Dedifferentiated amniotic fluid mesenchymal stem cell (primary cell): ENCODE measurements at regions not wholly inside any gene's neighbourhood (a gene's known extent, or its start where the extent isn't known, plus 50 kb on each side); places are given as distances from the start of the nearest gene placed in this dataset.

Experiments used
- DNase-seq: peaks from one replicate; pipeline ENCODE4 v3.0.0-alpha.2; 2016; ENCODE audit errors: extremely low spot score

DNA sequence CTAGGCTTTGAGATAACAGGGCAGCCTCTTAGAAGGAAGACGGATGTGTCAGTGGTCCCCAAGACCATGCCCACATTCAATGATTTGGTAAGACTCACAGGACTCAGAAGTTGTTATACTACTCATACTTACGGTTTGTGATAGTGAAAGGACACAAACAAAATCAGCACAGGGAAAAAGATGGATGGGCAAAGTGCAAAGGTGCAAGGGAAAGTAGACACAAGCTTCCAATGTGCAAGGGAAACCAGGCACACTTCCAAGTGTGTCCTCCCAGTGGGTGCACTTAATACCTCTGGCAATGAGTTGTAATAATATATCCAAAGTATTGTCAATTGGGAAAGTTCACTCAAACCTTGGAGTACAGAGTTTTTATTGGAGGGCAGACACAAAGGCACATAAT, 53.8 kb upstream of the VCX start:
- no peak for DNase-seq

DNA sequence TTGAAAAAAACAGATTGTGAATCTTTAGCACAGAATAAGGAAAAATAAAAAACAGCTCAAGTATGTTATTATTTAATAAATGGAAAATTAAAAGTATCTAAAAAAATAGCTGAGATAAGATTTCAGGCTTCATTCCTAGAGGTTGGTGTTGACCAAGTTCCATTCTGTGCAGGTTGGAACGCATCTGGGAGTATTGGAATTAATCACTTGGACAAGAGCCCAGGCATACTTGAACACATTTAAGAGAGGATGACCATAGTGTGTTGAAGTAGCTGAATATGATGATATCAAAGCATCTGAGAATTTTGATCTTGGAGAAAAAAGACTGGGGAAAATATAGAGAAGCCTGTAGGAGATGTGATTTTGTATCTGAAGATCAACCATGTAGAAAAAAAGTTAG, 54.6 kb upstream of the VCX start:
- no peak for DNase-seq

DNA sequence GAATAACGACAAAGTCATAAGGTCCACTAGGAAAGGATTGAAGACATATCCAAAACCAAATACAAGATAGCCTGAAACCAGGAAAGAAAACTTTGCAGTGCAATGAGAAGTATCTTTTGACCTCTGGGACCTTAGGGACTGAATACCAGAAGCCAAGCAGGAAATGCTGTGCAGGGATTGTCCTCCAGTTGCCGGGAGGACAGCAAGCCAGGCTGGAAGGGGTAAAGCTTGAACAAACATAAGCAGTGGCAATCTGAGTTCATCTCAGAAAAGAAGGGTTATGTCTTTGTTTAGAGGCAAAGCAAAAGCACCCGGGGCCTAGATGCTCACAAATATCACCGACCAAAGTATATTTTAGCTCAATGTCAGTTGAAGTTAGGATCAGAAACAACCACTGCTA, 55.3 kb upstream of the VCX start:
- DNase-seq, result no peak

DNA sequence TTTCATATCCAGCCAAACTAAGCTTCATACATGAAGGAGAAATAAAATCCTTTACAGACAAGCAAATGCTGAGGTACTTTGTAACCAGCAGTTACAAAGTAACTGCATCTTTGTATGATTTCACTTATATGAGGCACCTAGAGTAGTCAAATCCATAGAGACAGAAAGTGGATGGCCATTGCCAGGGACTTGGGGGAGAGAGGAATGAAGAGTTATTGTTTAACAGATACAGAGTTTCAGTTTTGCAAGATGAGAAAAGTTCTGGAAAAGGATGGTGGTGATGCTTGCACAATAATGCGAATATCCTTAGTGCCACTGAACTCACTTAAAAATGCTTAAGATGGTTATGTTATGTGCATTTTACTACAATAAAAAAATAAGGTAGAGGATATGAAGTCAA, 58.4 kb upstream of the VCX start:
- no peak for DNase-seq

DNA sequence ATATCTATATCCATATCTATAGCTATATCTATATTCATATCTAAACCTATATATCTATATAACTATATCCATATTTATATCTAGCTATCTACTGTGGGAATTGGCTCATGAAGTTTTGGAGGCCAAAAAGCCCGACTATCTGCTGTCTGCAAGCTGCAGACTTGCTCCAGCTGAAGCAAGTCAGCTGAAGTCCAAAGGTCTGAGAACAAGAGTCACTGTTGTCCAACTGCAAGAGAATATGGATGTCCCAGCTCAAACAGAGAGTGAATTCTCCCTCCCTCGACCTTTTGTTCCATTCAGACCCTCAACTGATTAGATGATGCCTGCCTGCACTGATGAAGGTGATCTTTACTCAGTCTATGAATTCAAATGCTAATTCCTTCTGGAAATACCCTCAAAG, 63.3 kb upstream of the VCX start:
- no peak for DNase-seq

DNA sequence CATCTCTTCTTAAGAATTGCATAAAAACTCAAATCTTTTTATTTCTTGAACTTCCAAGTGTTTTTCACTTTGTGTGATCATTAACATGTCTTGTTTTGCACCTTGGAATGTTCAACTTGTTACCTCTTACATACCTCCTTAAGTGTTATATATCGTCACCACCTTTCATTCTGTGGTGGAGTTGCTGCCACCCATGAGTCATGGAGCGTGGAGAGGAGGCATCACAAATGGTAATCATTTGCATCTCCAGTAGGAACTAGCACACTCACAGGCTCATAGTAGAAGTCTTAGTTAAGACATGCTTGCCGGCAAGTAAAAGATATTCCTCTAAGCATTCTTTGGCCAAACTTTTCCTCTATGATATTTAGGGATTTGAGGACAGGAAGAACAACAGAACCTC, 67.0 kb upstream of the VCX start:
- DNase-seq, result no peak

DNA sequence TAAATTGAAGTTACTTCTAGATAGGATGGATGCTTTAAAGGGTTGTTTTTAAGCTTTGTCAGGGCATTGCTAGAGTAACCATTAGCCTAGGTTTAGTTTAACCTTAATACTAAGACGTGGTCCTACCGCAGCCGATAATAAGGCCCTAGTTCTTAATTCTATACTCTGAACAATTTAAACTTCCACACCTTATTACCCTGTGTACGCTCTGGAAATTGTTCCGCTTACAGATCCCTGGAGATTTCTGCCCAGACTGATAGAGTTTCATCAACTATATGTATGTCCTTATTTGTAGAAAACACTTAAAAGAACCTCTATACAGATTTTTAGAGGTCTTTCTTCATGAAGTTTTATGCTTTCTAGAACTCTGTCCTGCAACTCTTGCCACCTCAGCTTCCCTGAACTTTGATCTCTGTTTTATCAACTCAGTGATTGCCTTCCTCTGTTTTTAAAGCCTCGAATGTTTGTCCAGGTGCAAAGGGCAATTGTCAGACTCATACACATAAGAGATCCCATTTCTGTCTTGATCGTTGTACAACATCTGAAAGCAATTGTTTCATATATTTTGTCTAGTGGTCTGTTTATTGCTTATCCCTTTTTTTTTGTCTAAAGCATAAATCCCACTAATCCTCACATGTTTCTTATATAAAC, 71.1 kb upstream of the VCX start:
- no peak for DNase-seq

DNA sequence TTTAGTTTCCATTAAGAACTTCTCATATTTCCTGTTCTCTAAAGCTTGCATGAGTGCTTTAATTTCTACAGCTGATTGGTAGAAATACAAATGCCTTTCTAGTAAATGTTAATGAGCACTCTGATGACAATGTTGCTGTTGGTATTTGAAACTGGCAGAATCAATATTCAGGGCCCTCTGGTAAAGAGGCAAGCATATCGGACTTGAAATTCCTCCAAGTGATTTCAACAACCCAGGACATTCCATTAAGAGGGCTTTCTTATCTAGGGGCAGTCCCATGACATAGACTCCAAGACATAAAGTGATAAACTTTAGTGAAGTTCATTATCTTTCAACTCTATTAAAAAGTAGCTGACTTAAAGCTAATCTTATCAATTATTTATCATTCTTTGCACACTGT, 83.1 kb upstream of the VCX start:
- DNase-seq, result no peak

DNA sequence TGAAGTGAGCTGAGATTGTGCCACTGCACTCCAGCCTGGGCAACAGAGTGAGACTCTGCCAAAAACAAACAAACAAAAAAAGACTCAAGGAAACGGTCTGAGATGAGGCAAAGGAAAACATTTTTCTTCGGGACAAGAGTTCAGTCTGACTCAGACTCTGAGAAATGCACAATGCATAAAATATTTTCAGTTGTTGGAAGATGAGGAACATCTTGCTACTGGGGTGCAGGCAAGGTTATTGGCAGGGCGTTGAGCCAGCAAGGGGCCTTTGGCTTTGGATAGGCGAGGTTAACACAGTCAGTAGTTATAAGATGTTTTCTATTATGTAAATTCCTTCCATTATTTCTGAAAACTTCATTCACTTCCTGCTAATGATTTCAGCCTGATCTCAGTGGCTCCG, 96.1 kb upstream of the VCX start:
- no peak for DNase-seq

DNA sequence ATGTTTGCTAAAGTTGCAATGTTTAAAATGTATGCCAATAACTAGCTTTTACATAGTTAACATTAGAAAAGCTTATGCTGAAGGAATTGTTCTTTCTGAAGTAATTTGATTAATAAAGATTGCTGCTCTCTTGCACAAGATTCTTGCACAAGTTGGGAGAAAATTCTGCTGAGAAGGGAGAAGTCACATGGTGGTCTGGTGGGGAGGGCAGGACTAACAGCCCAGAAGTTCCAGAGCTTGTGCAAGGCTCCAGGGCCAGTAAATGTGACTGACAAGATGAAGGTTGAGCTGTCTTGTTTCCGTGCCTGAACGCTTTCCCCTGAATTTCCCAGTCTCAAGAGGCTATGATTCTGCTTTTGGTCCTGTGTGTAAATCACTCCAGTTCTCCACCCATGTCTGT, 112.9 kb upstream of the VCX start:
- no peak for DNase-seq

DNA sequence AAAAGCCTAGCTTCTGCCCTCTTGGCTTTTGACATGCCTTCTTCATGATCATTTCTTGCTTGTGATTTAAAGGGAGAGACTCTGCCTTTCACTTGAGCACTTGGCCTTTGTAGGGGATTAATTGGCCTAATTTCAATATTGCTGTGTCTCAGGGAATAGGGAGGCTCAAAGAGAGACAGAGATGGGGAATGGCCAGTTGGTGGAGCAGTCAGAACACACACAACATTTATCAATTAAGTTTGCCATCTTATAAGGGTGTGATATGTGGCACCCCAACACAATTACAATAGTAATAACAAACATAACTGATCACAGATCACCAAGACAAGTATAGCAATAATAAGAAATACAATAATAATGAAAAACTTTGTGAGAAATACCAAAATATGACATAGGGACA, 122.5 kb upstream of the VCX start:
- no peak for DNase-seq

DNA sequence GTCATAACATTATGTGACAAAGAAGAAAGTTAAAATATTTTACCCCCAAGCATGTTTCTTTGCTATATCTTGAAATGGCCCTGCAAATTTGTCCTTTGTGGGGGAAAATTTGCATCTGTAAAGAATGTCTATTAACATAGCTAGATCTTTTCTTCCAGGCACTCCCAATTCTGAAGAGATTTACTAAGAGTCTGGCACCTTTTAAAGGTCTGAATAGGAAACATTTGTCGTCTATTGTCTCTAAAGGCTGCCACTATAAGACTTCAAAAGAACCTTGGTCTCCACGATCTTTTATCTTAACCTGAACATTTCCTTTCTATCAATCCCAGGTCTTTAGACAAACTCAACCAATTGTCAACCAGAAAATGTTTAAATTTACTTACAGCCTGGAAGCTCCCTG, 128.6 kb upstream of the VCX start:
- no peak for DNase-seq

DNA sequence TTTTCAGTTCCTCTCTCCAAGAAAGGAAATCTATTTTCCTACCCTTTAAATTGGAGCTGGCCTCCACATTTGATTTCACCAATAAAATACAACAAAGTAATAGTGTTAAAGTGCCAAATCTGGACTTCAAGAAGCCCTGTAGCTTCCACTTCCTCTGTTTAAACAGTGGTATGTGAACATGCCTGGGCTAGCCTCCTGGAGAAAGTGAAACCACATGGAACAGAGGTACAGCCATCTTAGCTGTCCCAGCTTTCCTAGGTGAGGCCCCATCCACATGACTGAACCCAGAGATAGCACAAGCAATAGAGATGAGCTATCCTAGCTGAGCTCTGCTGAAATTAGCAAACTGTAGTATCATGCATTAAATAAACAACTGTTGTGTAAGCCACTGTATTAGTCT, 131.8 kb upstream of the VCX start:
- DNase-seq, result no peak

DNA sequence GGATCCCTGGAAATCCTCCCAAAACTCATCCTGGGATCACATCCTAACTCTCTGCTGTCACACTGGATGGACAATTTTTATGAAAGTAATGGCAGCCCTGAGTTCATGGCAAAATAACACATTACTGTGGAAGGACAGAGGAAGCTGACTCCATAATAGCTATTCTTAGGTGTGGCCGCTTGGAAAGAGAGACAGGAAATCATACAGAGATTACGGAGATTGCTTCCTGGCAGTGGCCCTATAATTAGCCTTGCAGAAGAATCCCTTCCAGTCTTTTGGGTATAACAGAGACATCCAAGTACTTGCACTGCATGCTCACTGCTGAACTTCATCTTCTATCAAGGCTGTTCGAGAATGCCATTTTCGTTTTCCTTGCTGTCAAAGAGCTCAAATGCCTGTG, 133.1 kb upstream of the VCX start:
- no peak for DNase-seq

DNA sequence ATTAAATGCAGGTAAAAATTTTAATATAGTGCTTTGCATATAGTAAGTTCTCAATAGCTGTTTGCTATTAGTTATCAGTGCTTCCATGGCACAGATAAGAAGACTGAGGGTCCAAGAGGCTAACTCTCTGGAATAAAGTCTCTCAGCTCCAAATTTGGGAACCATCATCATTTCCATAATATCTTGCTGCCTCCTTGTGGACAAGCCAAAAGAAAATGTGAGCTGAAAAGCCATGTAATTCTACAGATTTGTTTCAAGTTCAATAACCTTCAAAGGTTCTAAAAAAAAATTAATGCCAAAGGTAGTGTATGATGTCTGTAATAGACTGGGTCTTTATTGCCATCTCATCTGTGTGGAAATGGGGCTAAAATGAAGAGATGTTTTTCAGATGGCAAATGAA, 136.9 kb upstream of the VCX start:
- no peak for DNase-seq

DNA sequence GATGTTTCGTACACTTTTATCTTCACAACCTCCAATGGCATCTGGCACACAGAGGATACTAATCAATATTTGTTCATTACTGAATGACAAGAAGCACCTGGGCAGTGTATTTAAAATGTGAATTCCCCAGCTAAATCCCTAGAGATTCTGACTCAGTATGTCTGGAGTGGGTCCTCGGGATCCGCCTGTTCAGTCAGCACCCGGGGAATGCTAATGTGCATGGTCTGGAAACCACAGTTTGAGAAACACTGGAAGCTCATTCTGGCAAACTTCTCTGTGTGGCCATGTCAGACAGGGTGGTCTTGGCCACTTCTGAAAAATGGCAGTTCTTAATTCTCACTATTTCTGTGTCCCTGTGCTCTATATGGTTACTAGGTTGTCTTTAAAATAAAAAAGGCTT, 138.8 kb upstream of the VCX start:
- DNase-seq, result no peak

DNA sequence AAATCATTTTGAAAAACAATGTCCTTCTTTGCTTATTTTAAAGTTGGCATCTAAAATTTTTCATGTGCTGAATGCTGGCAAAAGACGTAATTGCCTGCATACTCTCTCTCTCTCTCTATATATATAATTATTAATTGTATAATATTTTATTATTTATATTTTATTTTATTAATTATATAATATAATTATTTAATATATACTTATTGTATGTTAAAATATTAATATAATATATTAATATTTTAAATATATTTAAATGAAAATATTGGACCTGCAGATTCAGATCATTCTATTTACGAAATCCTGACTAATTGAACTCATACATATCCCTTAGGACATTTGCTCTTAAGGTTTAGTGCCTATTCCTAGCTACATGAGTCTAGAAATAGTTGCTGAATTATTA, 144.7 kb upstream of the VCX start:
- DNase-seq, result no peak

DNA sequence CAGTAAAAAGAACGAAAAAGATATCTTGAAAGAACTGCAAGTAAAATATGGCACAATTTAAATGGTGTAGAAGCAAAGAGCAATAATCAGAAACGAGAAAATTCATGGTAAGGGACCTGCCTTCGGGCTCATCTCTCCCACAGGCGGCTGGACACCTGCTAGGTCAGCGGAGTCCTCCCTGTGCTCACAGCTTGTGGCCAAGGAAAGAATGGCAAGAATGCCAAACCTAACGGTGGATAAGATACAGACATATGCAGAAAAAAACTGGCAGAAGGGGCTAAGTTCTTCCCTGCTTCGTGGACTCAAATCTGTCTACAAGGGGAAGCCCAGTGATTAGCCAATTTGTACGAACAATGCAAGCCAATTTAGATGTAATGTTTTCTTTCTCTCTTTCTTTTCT, 152.1 kb upstream of the VCX start:
- DNase-seq, result no peak

DNA sequence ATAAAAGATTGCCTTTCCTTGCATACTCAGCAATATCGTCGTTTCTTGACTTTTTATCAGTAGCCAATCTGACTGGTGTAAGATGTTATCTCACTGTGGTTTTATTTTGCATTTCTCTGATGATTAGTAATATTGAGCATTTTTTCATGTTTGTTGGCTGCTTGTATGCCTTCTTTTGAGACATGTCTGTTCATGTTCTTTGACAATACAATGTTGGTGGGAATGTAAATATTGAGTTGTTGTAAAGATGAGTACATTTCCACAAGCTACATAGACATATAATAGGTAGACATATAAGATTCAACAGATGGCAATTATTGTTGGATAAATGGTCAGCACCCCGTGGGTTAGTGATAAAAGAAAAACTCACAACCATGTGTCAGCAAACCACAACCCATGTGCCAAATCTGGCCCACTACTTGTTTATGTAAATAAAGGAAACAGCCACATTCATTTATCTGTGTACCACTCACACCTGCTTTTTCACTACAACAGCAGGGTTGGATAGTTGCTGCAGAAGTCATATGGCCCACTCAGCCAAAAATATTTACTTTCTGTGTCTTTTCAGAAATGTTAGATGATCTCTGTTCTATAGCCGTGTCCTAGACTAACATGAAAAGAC, 153.1 kb upstream of the VCX start:
- DNase-seq, result no peak

DNA sequence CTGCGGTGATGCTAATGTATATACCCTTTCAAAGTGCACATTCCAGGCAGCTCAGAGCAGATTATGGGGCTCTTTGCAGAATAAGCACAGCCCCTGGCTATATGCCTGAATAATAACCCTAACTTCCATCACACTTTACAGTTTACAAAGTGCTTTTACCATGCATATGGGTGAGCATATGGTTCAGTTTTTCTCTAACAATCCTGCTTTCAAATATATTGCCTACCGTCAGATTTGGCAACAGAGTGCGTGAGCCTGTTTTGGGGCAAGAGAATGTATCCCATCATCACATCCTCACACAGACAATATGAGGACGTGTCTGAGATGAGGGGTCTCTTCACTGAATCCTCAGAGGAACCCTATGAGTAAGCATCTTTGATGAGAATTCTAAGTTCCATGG, 162.8 kb upstream of the VCX start:
- DNase-seq, result no peak

DNA sequence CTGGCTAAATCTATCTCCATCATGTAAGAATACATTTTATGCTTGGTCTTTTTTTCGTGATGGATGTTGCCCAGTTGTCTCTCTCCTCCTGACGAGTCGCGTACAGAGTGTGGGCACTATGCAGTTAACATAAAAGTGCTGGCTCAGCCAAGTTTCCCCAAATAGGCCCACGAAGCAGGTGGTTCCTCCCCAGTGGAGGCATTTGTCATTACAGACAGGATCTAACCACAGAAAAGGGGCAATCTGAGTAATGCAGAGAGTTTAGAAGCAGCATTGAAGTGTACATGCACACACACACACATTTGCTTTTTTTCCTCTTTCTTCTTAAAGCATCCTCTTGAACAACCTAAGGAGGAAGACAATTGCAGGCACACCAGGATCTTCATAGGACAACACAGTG, 188.7 kb upstream of the VCX start:
- no peak for DNase-seq

DNA sequence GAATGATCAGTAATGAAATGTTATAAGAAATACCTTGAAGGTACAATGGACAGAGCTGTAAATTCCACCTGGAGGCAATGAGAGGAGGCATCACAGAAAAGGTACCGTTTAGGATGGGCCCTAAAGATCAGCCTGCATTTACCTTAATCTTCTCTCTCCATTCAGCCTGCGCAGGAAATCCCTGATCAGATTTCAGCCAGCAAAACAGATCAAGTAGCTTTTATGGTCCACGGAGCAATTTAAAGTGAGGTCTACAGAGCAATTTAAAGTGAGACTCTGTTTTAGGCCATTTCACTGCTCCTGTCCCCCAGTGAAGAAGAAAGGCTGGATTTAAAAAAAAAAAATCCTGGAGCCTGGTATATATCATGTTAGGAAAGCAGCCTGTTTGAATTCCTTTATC, 195.1 kb upstream of the VCX start:
- DNase-seq, result no peak

DNA sequence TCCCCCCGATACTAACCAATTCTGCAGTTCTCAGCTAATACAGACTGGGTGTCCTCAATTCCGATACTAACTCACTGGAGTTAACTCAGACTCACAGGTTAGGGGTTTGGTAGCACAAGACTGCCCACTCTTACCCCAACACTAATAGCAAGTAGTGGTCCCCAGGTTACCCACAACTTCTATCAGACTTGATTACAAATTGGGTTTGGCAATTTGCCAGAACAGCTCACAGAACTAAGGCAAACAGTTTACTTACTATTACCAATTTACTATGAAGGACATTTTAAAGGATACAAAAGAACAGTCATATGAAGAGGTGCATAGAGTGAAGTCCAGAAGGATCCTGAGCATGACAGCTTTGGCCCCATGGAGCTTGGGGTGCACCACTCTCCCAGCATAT, 201.8 kb upstream of the VCX start:
- DNase-seq, result no peak

DNA sequence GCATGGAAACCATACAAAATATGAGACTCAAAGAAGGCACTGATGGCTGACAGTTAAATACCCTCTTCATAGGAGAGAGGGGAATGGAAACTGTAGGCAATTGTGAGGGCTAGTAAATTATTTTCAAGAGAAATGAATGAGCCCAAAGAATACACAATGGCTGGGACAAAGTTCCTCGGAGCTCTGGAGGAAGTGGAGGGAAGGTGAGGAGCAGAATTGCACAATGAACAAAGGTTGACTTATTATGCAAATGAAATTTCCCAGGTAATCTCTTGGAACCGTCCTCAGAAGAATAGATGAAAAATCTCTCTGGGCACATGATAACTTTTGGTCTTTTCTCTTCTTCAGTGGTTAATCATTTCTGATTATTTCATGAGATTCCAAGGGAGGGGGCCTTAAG, 202.6 kb upstream of the VCX start:
- DNase-seq, result no peak
